ENCODE measurements at regions not wholly inside any gene's neighbourhood (a gene's known extent, or its start where the extent isn't known, plus 50 kb on each side); places are given as distances from the start of the nearest gene placed in this dataset.

GRCh38 chr16:79895053-79895916 lies 294.7 kb upstream of the MAF start:
- TF ChIP-seq CTCF (IDR thresholded peaks at IDR 0.05) (no peak), POLR2AphosphoS5 (IDR thresholded peaks at IDR 0.05) (no peak), POLR2A (IDR thresholded peaks at IDR 0.05) (no peak), EP300 (IDR thresholded peaks at IDR 0.05) (no peak)
